Bronchial epithelial cell (primary cell): ENCODE measurements at regions not wholly inside any gene's neighbourhood (a gene's known extent, or its start where the extent isn't known, plus 50 kb on each side); places are given as distances from the start of the nearest gene placed in this dataset.
A peak's percentile ranks its signal among the peaks of the same experiment; 100 is the strongest.

Experiments used
- DNase-seq: peaks from one replicate; pipeline ENCODE4 v3.0.0-alpha.2; 2010; ENCODE audit warnings: low read depth
- FAIRE-seq: peaks from 2 replicates; lab custom pipeline; 2011; peaks lifted over from hg19 to GRCh38; lab: Jason Lieb, UNC
- H3K27me3 ChIP-seq: 2 replicates; pipeline ENCODE4 v1.5.1; 2011; ENCODE audit warnings: low read length; ENCODE audit not compliant: control insufficient read depth, insufficient read depth
- H3K36me3 ChIP-seq: 2 replicates; pipeline ENCODE4 v1.5.1; 2011; ENCODE audit warnings: low read length; ENCODE audit not compliant: control insufficient read depth, insufficient read depth
- H3K4me3 ChIP-seq: 2 replicates; pipeline ENCODE4 v1.5.1; 2011; ENCODE audit warnings: mild to moderate bottlenecking, low read depth, low read length, control low read depth
- CTCF ChIP-seq: IDR thresholded peaks from 2 replicates; pipeline ENCODE4 v1.5.1; 2011; ENCODE audit warnings: mild to moderate bottlenecking, moderate library complexity, low read length, control low read depth, inconsistent platforms; ENCODE audit not compliant: insufficient read depth, severe bottlenecking

- no peaks in the 10 kb centered on the region for H3K27me3 ChIP-seq
- H3K4me3 ChIP-seq = no peak overlapping the region
- FAIRE-seq (no peak), DNase-seq (no peak)
- H3K36me3 ChIP-seq = no peaks in the 10 kb centered on the region
- TF ChIP-seq CTCF = no peak
Observed at GRCh38 chr1:234675572-234675971, 65.6 kb upstream of the IRF2BP2 start.

- DNase-seq (no peak), FAIRE-seq (no peak)
- H3K4me3 ChIP-seq = no peak overlapping the region
- H3K36me3 ChIP-seq = no peaks in the 10 kb centered on the region
- H3K27me3 ChIP-seq = no peaks in the 10 kb centered on the region
- TF ChIP-seq CTCF = no peak
Observed at GRCh38 chr1:234675006-234675405, 65.0 kb upstream of the IRF2BP2 start.

- Histone ChIP-seq H3K4me3 (no peak overlapping the region), H3K27me3 (no peaks in the 10 kb centered on the region), H3K36me3 (no peaks in the 10 kb centered on the region)
- no peak for DNase-seq
- no peak for FAIRE-seq
- TF ChIP-seq CTCF = no peak
Observed at GRCh38 chr1:234674218-234674815, 64.3 kb upstream of the IRF2BP2 start.

GRCh38 chr1:234672349-234673135 is 62.6 kb upstream of the IRF2BP2 start:
- no peaks in the 10 kb centered on the region for H3K36me3 ChIP-seq
- H3K27me3 ChIP-seq = no peaks in the 10 kb centered on the region
- no peak overlapping the region for H3K4me3 ChIP-seq
- no peak for FAIRE-seq
- no peak for DNase-seq
- no peak for TF ChIP-seq CTCF

GRCh38 chr1:234670967-234671626 is 61.1 kb upstream of the IRF2BP2 start:
- no peak for TF ChIP-seq CTCF
- DNase-seq = peak; percentile 60
- Histone ChIP-seq H3K36me3 (no peaks in the 10 kb centered on the region), H3K4me3 (no peak overlapping the region), H3K27me3 (no peaks in the 10 kb centered on the region)
- no peak for FAIRE-seq
